SU-DHL-6 (cell line): ENCODE measurements at regions not wholly inside any gene's neighbourhood (a gene's known extent, or its start where the extent isn't known, plus 50 kb on each side); places are given as distances from the start of the nearest gene placed in this dataset.

Source experiments
- H2AFZ ChIP-seq: fragments of 200-600 bp; sonication (generic); 2 replicates; pipeline ENCODE4 v1.6.1; 2014; ENCODE audit warnings: low read depth, mild to moderate bottlenecking, moderate library complexity, mixed read lengths, antibody characterized with exemption, low read length; ENCODE audit not compliant: severe bottlenecking
- H3F3A ChIP-seq: fragments of 200-600 bp; shearing (Covaris generic); 2 replicates; pipeline ENCODE4 v1.6.0; 2016; ENCODE audit warnings: antibody characterized with exemption, mild to moderate bottlenecking; ENCODE audit not compliant: insufficient read depth
- H3K27ac ChIP-seq: fragments of 200-600 bp; sonication (generic); 2 replicates; pipeline ENCODE4 v1.5.1; 2016; ENCODE audit warnings: low read depth, mild to moderate bottlenecking, low read length, moderate library complexity, mixed read lengths
- H3K27me3 ChIP-seq: fragments of 200-600 bp; sonication (generic), shearing (Covaris generic); 2 replicates; pipeline ENCODE4 v1.6.0; 2014; ENCODE audit warnings: mild to moderate bottlenecking, low read length
- H3K36me3 ChIP-seq: fragments of 200-600 bp; sonication (generic); 2 replicates; pipeline ENCODE4 v1.6.1; 2014; ENCODE audit warnings: mild to moderate bottlenecking, low read length, mixed read lengths
- H3K4me2 ChIP-seq: fragments of 300-600, 200-600 bp; shearing (Covaris generic), sonication (generic); 2 replicates; pipeline ENCODE4 v1.6.0; 2014; ENCODE audit warnings: low read length, low read depth, mild to moderate bottlenecking; ENCODE audit not compliant: poor library complexity, severe bottlenecking
- H3K4me3 ChIP-seq: fragments of 200-600 bp; sonication (generic); 2 replicates; pipeline ENCODE4 v1.5.1; 2014; ENCODE audit warnings: antibody characterized with exemption, low read length, mild to moderate bottlenecking, mixed read lengths; ENCODE audit not compliant: insufficient read depth, poor library complexity, severe bottlenecking
- H3K79me2 ChIP-seq: fragments of 200-600 bp; sonication (generic); 2 replicates; pipeline ENCODE4 v1.6.1; 2014; ENCODE audit warnings: mild to moderate bottlenecking, low read length, moderate library complexity; ENCODE audit not compliant: insufficient read depth
- H3K9ac ChIP-seq: fragments of 200-600 bp; sonication (generic); 2 replicates; pipeline ENCODE4 v1.7.0; 2014; ENCODE audit warnings: mild to moderate bottlenecking, low read length
- H3K9me2 ChIP-seq: fragments of 200-600 bp; sonication (generic); replicated peaks from 2 replicates; pipeline ENCODE4 v1.6.1; 2014; ENCODE audit warnings: low read length; ENCODE audit not compliant: insufficient read depth
- H3K9me3 ChIP-seq: fragments of 200-600 bp; sonication (generic); 2 replicates; pipeline ENCODE4 v1.6.1; 2014; ENCODE audit warnings: low read length, mixed read lengths; ENCODE audit not compliant: insufficient read depth
- H4K20me1 ChIP-seq: fragments of 200-600 bp; sonication (generic); 2 replicates; pipeline ENCODE4 v1.6.1; 2014; ENCODE audit warnings: low read depth, mild to moderate bottlenecking, antibody characterized with exemption, low read length, moderate library complexity, mixed read lengths
- CTCF ChIP-seq: fragments of 200-600 bp; sonication (generic); IDR thresholded peaks from one replicate; pipeline ENCODE4 v1.5.1; 2017; ENCODE audit warnings: antibody characterized with exemption, mild to moderate bottlenecking, low read length, moderate library complexity; ENCODE audit not compliant: insufficient read depth, poor library complexity, severe bottlenecking
- EZH2phosphoT487 ChIP-seq: fragments of 200-600 bp; sonication (generic), shearing (Covaris generic); conservative IDR thresholded peaks from 2 replicates; pipeline ENCODE4 v1.6.1; 2018; ENCODE audit warnings: mild to moderate bottlenecking, antibody characterized with exemption, low read length, moderate library complexity, mixed read lengths

- no peak overlapping the region for H3K4me3 ChIP-seq
- H4K20me1 ChIP-seq: no peaks in the 10 kb centered on the region
- no peaks in the 10 kb centered on the region for H3K79me2 ChIP-seq
- H3K27ac ChIP-seq: no peak overlapping the region
- no peak overlapping the region for H3K4me2 ChIP-seq
- no peaks in the 10 kb centered on the region for H3F3A ChIP-seq
- H3K27me3 ChIP-seq: no peaks in the 10 kb centered on the region
- no peak overlapping the region for H3K9ac ChIP-seq
- TF ChIP-seq CTCF (no peak), EZH2phosphoT487 (no peak)
- H3K9me3 ChIP-seq: peaks cover 12% of the 10 kb centered on the region; the same call in 1 of the 2 replicates
- no peaks in the 10 kb centered on the region for H3K9me2 ChIP-seq
- H2AFZ ChIP-seq: no peak overlapping the region
- H3K36me3 ChIP-seq: no peaks in the 10 kb centered on the region
Measured at GRCh38 chr9:93894691-93895079, 60.5 kb downstream of the BARX1 start.

- Histone ChIP-seq H3K9ac (no peak overlapping the region), H3K9me3 (peaks cover 12% of the 10 kb centered on the region; the same call in 1 of the 2 replicates), H3K4me3 (no peak overlapping the region), H3K27ac (no peak overlapping the region), H3K4me2 (no peak overlapping the region), H2AFZ (no peak overlapping the region), H3K9me2 (no peaks in the 10 kb centered on the region), H3K27me3 (no peaks in the 10 kb centered on the region), H3F3A (no peaks in the 10 kb centered on the region), H4K20me1 (no peaks in the 10 kb centered on the region), H3K79me2 (no peaks in the 10 kb centered on the region), H3K36me3 (no peaks in the 10 kb centered on the region)
- TF ChIP-seq CTCF (no peak), EZH2phosphoT487 (no peak)
Measured at GRCh38 chr9:93893899-93894690, 61.1 kb downstream of the BARX1 start.

DNA sequence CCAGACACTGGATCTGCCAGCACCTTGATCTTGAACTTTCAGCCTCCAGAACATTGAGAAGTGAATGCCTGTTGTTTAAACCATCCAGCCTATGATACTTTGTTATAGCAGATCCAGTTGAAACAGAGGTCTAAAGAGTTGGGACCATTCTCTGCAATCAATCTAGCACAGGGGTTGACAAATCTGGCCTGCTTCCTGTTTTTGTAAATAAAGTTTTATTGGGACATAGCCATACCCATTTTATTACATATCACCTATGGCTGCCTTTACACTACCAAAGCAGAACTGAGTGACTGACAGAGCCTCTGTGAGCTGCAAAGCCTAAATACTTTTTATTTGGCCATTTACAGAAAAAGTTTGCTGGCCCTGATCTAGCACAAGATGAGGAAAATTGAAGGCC is 62.0 kb downstream of the BARX1 start:
- Histone ChIP-seq H3K36me3 (no peaks in the 10 kb centered on the region), H3K27me3 (no peaks in the 10 kb centered on the region), H3F3A (no peaks in the 10 kb centered on the region), H3K9ac (no peak overlapping the region), H3K4me2 (no peak overlapping the region), H3K79me2 (no peaks in the 10 kb centered on the region), H3K4me3 (no peak overlapping the region), H3K27ac (no peak overlapping the region), H3K9me2 (no peaks in the 10 kb centered on the region), H4K20me1 (no peaks in the 10 kb centered on the region), H2AFZ (no peak overlapping the region), H3K9me3 (peaks cover 12% of the 10 kb centered on the region; the same call in 1 of the 2 replicates)
- TF ChIP-seq CTCF (no peak), EZH2phosphoT487 (no peak)
